AG09319 (cell line): ENCODE measurements at regions not wholly inside any gene's neighbourhood (a gene's known extent, or its start where the extent isn't known, plus 50 kb on each side); places are given as distances from the start of the nearest gene placed in this dataset.
A peak's percentile ranks its signal among the peaks of the same experiment; 100 is the strongest.

Source experiments
- DNase-seq: peaks from one replicate; pipeline ENCODE4 v3.0.0-alpha.2; 2010; ENCODE audit warnings: low read depth; ENCODE audit errors: extremely low read depth
- TF ChIP-seq, protein P1 (sequence below): IDR thresholded peaks from 2 replicates; pipeline ENCODE4 v1.5.1; 2011; ENCODE audit warnings: low read depth, mild to moderate bottlenecking, inconsistent platforms, low read length, moderate library complexity

DNA sequence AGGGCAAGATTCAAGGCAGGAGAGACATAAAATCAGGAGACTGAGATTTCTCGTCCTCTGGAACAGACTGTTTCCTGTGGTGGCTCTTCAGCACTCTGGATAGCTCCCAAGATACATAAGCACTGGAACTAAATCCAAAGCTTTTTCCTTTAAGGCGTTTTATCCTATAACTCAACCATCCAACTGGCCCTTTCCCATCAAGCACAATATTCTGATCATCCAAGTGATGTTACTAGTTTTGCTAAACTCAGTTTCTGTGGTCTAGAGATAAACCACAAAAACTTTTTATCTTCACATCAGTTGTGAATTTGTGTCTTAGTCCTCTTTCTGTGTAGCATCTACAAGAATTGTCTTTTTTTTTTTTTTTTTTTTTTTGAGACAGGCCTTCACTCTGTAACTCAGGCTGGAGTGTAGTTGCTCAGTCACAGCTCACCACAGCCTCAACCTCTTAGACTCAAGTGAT, 299.4 kb downstream of the COX7C start:
- DNase-seq: no peak
- TF ChIP-seq, protein P1, sequence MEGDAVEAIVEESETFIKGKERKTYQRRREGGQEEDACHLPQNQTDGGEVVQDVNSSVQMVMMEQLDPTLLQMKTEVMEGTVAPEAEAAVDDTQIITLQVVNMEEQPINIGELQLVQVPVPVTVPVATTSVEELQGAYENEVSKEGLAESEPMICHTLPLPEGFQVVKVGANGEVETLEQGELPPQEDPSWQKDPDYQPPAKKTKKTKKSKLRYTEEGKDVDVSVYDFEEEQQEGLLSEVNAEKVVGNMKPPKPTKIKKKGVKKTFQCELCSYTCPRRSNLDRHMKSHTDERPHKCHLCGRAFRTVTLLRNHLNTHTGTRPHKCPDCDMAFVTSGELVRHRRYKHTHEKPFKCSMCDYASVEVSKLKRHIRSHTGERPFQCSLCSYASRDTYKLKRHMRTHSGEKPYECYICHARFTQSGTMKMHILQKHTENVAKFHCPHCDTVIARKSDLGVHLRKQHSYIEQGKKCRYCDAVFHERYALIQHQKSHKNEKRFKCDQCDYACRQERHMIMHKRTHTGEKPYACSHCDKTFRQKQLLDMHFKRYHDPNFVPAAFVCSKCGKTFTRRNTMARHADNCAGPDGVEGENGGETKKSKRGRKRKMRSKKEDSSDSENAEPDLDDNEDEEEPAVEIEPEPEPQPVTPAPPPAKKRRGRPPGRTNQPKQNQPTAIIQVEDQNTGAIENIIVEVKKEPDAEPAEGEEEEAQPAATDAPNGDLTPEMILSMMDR: no peak

DNA sequence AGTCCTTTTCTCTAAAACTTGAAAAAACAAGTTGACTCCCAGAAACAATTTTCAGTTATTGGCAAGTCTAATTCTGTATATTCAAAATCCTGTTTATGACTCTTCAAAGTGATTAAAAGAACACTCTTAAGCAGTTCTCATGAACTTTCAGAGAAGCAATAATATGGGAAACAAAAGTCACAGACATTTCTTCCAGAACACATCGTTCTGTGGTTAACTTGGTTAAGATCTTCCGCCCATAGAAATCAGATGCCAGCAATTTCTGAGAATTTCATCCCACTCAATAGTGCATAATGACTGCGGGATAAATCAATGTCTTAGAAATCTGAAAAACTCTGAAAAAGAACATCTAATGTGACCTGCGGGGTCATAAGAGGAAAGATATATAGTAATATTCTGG, 300.5 kb downstream of the COX7C start:
- TF ChIP-seq, protein P1: no peak
- DNase-seq: no peak

DNA sequence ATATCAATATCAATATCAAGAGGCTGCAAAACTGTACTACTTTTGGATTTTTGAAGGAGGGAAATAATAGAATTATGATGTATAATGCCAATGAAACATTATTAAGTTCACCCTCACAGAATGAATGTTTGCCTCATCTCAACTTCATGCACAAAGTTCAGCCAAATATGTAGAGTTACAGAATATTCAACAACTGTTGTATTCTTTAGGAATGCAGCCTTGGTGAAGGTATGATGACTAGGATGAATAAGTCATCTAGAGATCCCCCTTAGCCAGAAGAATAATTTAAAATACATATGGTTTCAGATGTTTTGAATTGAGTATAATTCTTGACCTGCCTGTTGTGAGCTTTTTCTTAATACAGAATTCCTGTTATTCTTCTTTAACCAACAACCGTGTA, 308.3 kb downstream of the COX7C start:
- no peak for DNase-seq
- TF ChIP-seq, protein P1: no peak

DNA sequence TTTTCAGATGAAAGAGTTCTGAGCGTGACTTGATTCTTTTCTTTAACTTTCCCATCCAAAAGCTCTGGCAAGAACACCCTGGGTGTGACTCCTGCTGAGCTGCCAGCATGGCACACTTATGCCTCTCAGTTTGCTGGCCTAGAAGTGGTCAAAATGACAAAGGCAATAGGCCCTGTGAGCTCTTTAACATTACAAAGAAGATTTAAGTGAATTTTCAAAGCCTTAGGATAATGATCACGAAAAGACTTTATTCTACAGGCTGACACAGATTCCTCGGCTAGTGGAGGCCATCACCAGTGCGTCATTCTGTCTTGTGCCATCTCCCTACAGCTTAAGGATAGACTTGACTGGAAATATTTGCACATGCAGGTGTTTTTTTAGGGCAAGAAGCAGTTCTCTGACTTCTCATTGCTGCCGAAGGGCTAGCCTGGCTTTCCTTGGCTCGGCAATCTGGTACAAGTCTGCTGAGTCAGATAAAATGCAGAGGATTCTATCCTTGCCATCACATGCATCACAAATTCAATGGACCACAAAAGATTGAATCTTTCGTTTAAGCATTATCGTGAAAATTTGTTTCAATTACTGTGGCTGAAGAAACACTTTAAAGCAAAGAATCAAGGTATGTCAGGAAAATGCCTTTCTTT, 311.5 kb downstream of the COX7C start:
- TF ChIP-seq, protein P1: no peak
- no peak for DNase-seq

DNA sequence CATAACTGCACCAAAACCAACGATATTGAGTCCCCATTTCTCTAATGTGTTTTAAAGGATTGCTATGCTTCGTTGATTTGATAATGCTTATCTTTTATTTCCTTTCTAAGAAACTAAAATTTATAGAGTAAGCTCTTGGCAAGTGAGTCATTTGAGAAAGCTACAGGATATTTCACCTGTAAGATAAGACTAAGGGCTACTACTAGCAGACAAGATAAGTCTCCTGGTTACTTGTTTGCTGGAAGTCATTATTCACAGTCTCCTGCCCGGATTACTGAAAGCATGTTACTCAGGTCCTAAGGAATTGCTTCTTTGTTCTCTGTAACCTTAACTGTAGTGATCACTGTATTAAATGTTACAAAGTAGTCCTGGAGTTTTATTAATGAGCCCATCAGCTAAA, 315.9 kb upstream of the RASA1 start:
- DNase-seq: no peak
- TF ChIP-seq, protein P1: no peak

DNA sequence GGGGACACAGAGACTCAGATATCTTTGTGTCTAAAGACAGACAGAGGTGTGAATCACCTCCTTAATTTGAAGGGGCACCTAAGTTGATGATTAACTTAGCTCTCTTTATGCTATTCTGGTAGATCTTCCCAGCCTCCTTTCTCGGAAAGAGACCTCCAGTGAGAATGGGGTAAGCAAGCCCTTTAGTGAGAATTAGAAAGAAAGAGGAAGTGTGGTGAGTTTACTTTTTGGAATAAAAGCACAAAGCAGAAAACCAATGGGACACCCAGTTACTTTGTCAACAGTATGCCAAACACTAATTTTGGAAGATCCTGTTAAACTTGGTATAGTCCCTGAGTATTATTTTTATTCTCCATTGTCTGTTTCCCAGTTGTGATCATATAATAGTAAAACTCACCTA, 302.8 kb upstream of the RASA1 start:
- TF ChIP-seq, protein P1: no peak
- no peak for DNase-seq

DNA sequence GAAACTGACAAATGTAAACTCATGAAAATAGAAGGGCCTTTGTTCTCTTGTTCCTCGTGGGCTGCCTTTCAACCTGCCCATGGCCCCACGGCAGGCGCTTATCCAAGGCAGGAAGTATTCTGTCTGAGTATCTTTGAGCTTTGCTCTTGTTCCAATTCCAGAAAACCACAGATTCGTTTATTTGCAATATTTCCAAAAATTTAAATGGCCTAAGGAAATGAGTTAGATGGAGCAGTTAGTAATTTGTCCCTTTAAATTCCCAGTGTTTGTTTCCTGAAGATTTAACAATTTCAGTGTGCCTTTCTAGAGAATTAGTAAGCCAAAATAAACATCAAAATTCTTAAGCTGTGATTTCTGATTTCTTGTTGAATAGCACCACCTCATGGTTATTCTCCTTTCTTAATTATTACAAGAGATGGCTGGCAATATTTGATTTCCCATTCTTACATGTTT, 299.4 kb upstream of the RASA1 start:
- TF ChIP-seq, protein P1: peak; percentile 31
- no peak for DNase-seq
